GM10266 (cell line): ENCODE measurements at regions not wholly inside any gene's neighbourhood (a gene's known extent, or its start where the extent isn't known, plus 50 kb on each side); places are given as distances from the start of the nearest gene placed in this dataset.

Experiments
- DNase-seq: peaks from one replicate; pipeline ENCODE4 v3.0.0; 2012; ENCODE audit errors: extremely low spot score
- CTCF ChIP-seq: IDR thresholded peaks from 2 replicates; pipeline ENCODE4 v1.5.1; 2012; ENCODE audit warnings: mild to moderate bottlenecking, low read depth; ENCODE audit not compliant: control insufficient read depth, insufficient read depth; ENCODE audit errors: missing control alignments

- no peak for DNase-seq
- no peak for TF ChIP-seq CTCF
Observed at GRCh38 chr11:92406472-92406871, 181.9 kb downstream of the FAT3 start.

GRCh38 chr11:92409355-92409754 is 184.7 kb downstream of the FAT3 start:
- DNase-seq: no peak
- no peak for TF ChIP-seq CTCF

GRCh38 chr11:92409956-92410355 is 185.3 kb downstream of the FAT3 start:
- no peak for TF ChIP-seq CTCF
- DNase-seq: no peak

- DNase-seq: no peak
- no peak for TF ChIP-seq CTCF
Observed at GRCh38 chr11:92410526-92410925, 185.9 kb downstream of the FAT3 start.

- DNase-seq: no peak
Observed at GRCh38 chr11:92411431-92411830, 186.8 kb downstream of the FAT3 start.

DNA sequence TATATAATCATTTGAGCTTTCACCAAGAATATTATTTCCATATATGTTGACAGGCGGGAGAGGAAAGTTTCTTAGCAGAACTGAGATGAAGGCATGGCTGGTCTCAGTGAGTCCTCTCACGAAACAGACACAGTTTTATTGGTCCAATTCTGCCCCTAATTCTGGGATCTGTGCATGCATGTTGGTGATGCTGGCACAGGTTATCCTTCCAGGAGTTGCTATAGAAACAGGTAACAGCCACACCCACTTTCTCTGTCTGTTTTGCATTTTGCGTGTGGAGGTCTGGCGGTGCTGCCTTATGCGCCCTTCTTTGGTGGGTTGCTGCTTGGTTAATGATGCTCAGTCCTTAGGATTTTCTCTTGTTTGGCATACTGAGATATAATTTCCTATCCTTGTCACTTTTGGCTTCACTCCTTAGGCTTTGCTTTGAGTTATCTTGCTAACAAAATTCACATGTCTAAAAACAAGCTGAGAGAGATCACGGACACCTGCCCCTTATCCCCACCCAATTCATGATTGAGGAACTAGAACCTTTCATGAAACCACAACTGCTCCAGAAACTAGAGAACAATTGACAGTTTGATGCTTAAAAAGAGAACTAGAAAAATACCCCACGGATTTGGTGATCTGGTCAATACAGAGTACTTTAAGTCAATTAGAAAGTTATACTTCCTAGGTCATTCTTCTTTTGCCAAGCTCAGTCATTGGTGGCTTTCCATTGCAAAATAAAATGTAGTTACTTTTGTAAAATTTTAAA is 189.3 kb downstream of the FAT3 start:
- no peak for DNase-seq
- no peak for TF ChIP-seq CTCF

More at GRCh38 chr11:92411431-92411830, 186.8 kb downstream of the FAT3 start:
- no peak for TF ChIP-seq CTCF

DNA sequence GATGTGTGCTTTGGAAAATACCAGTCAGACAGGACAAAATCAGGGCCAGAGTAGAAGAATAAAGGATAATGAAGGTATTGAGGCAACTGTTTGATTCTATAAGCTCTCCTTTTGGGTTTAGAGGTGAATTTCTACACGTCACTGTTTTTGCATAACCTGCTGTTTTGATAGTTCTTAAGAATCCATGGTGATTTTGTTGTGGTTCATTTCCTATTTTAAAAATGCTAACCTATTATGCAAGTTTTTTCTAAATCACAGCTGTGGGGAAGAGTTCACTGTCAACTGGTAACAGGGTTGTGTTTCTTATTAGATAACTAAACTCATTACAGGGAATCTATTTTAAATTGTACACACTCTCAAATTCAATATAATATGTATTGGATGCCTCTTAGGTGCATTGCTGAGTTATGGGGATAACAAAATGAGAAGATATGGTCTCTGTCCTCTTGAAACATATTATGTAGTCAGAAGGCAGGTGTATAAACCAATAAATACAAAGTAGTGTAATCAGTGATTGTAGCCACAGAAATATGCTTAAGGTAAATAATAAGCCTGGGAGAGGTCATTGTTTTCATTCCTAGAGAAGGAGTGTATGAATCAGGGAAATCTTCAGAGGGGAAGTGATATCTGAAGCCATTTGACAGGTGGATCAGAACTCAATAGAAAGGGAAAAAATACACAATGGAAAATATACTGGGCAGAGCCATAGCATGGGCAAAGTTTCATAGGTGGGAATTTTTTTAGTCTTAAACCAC is 192.5 kb downstream of the FAT3 start:
- no peak for DNase-seq
- no peak for TF ChIP-seq CTCF
